ENCODE measurements at regions not wholly inside any gene's neighbourhood (a gene's known extent, or its start where the extent isn't known, plus 50 kb on each side); places are given as distances from the start of the nearest gene placed in this dataset.
A peak's percentile ranks its signal among the peaks of the same experiment; 100 is the strongest.

DNA sequence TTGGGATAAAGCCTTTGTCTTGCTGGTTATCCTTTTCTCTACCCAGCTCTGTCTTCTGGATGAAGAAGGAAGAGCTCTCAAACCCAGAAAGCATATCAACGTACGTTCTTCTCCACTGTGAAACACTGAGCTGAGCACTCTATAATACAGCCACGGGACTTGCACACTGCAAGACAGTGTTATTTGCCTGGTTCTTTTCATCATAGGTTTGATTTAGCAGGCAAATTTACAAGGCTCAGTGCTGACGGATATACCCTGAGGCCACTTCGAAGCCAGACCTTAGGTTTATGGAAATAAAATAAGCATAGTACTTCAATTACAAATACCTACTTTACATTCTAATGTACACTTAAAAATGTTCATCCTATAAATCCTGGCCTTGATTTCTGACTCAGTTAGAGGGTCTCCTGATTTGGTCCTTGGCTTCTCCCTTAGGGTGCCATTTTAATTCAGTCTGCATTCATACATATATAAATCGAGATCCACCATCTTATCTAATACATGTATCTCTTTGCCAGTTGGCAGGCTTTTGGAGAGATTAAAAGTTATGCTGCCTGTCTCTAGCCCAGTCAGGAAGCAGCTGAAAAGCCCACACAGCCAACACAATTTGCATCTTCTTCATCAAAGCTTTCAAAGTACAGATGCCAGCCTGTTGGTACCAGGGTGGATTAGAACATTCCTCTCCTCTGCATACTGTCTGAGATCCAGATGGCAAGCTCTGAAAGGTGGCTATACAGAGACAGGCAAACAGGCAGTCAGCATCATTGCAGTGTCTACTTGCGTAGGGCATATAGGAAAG lies 194.4 kb downstream of the DEPDC1B start:
- no peak for DNase-seq (ENCODE audit: low spot score)
- no peak for TF ChIP-seq CTCF (IDR thresholded peaks at IDR 0.05; ENCODE audit: extremely low read depth, missing control alignments)

- peak; percentile 28 for DNase-seq (ENCODE audit: low spot score)
- no peak for TF ChIP-seq CTCF (IDR thresholded peaks at IDR 0.05; ENCODE audit: extremely low read depth, missing control alignments)
These were observed 195.6 kb downstream of the DEPDC1B start for GRCh38 chr5:60504342-60504741.

- no peak for TF ChIP-seq CTCF (IDR thresholded peaks at IDR 0.05; ENCODE audit: extremely low read depth, missing control alignments)
- peak; percentile 36 for DNase-seq (ENCODE audit: low spot score)
These were observed 196.2 kb downstream of the DEPDC1B start for GRCh38 chr5:60503771-60504170.

DNA sequence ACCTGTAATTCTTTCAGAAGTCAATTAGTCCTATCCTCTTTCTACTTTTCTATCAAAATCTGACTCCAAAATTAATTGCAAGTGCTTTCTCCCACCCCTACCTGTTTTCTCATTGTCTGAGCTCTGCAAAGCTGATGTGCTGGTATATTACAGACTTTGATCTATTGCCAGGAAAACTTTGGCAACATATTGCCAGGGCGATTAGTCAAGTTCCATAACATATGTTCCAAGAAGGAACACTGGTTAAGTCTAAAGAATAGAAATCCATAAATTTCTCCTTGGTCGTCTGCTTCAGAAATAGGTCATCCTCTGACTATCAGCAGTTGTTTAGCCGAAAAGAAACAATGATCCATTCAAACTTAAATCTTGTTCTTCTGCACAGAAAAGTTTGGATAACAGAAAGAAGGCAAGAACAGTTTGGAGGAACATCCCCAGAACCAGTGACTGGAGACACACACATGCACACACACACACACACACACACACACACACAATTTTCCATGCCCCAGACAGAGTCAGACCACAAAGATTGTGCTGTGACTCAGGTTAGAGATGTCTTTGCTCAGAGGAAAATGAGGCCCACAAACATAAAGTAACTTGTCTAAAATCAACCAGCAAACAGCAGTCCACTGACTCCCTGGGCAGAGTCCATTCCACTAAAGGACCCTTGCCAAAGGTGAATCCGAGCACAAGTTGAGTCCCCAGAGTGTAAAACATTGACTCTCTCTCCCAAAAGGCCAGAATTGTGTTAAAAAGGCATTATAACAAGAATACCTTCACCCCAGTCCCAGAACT lies 202.1 kb downstream of the DEPDC1B start:
- no peak for TF ChIP-seq CTCF (IDR thresholded peaks at IDR 0.05; ENCODE audit: extremely low read depth, missing control alignments)
- no peak for DNase-seq (ENCODE audit: low spot score)

DNA sequence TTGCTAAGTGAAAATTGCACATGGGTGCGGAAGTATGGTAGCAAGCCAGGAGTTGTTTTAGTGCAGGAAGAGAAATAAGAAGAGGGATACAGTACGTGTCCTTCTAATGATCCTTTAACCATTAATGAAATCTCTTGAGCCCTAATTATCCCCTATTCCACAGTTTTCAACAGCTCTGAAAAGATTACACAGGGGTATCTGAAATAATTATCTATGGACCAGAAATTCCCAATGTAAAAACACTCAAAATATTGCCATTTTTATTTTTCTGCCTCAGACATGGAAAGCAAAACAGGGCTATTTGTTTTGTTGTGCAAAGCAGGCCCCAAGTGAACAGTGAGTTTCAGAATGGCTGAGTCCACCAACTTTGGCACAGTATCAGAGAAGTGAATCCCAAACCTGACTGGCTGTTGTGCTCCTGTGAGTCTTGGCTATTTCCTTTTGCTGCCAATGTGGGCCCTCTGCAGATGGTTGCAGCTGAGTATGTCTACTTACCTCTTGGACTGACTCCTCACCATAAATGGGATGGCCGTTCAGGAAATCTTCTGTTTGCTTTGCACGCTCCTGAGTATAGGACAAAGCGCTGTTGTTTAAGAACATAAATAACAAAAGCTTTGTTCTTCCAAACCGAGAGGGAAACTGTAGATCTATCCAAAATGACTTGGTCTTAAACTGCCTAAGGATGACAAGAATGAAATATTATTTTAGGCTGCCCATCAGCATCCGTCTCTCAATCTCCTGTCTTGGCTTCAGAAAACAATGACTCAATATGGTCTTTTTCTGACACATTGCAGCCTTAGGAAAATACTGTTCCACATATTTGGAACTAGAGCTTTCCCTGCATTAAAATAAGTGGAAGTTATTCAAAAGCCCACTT lies 204.1 kb downstream of the DEPDC1B start:
- DNase-seq (ENCODE audit: low spot score) = no peak
- TF ChIP-seq CTCF (IDR thresholded peaks at IDR 0.05; ENCODE audit: extremely low read depth, missing control alignments) = no peak

DNA sequence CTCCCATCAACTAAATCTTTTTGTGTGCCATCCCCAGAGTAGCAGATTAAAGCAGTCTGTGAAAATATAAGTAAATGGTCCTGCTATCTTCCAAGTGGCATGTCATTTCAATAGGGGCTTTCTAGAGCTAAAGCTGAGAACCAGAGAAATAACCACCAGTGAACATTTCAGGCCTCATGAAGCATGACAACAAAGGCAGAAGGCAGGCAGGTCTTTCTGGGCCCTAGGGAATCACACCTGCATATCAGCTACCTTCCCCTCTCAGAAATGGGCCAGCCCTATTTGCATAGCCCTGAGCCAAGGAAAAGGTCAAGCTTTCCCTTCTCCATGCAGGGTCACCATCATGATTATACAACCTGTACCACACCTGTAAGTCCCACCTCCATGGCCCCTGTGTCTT lies 205.3 kb downstream of the DEPDC1B start:
- peak; percentile 27 for DNase-seq (ENCODE audit: low spot score)
- no peak for TF ChIP-seq CTCF (IDR thresholded peaks at IDR 0.05; ENCODE audit: extremely low read depth, missing control alignments)

Data from GM20000 (cell line).